PC-3 (cell line): ENCODE measurements at regions not wholly inside any gene's neighbourhood (a gene's known extent, or its start where the extent isn't known, plus 50 kb on each side); places are given as distances from the start of the nearest gene placed in this dataset.

Experiments used
- ATAC-seq: fragments of 200-7000 bp; cut with Tn5 transposase; 2 replicates; pipeline ENCODE4 v1.9.1; 2020; ENCODE audit warnings: mild to moderate bottlenecking, moderate library complexity
- BruUV-seq: library from RNA; stranded (reverse); fragments of 400-500 nt; replicated peaks from 2 replicates; lab custom pipeline; 2021; lab: Mats Ljungman, UMichigan
- CTCF ChIA-PET: fragments of 300-600 bp; sonication (Branson Sonifier 250); formaldehyde crosslinking; loops from one replicate; lab custom pipeline; 2022; ENCODE audit warnings: antibody characterized with exemption; lab: Charles Lee
- POLR2A ChIA-PET: fragments of 300-600 bp; sonication (Branson Sonifier 250); formaldehyde crosslinking; loops from one replicate; lab custom pipeline; 2022; ENCODE audit warnings: antibody characterized with exemption; ENCODE audit not compliant: unreplicated experiment; lab: Charles Lee
- DNase-seq: peaks from one replicate; pipeline ENCODE4 v3.0.0-alpha.2; 2015
- H2AFZ ChIP-seq: fragments of 300-600 bp; sonication (generic); 2 replicates; pipeline ENCODE4 v1.6.0; 2016; ENCODE audit warnings: antibody characterized with exemption, low read length
- H3F3A ChIP-seq: fragments of 300-600 bp; sonication (generic); one replicate; pipeline ENCODE4 v1.6.0; 2017; ENCODE audit warnings: antibody characterized with exemption, low read length, control low read depth, mild to moderate bottlenecking; ENCODE audit not compliant: unreplicated experiment
- H3K27ac ChIP-seq: fragments of 300-600 bp; sonication (generic); 2 replicates; pipeline ENCODE4 v1.5.1; 2016; ENCODE audit warnings: mild to moderate bottlenecking, low read length
- H3K27me3 ChIP-seq: fragments of 300-600 bp; sonication (generic); 2 replicates; pipeline ENCODE4 v1.6.1; 2016; ENCODE audit warnings: low read length, mixed read lengths
- H3K36me3 ChIP-seq: fragments of 300-600 bp; sonication (generic); 2 replicates; pipeline ENCODE4 v1.6.1; 2016; ENCODE audit warnings: low read depth, mixed run types, low read length, mixed read lengths
- H3K4me1 ChIP-seq: fragments of 300-600 bp; sonication (generic); 2 replicates; pipeline ENCODE4 v1.5.1; 2016; ENCODE audit warnings: low read length; ENCODE audit not compliant: insufficient read depth
- H3K4me2 ChIP-seq: fragments of 300-600 bp; sonication (generic); 2 replicates; pipeline ENCODE4 v1.6.0; 2016; ENCODE audit warnings: low read length
- H3K4me3 ChIP-seq: fragments of 300-600 bp; sonication (generic); 2 replicates; pipeline ENCODE4 v1.5.1; 2016; ENCODE audit warnings: mild to moderate bottlenecking, low read length, mixed read lengths
- H3K79me2 ChIP-seq: fragments of 300-600 bp; sonication (generic); 2 replicates; pipeline ENCODE4 v1.6.1; 2017; ENCODE audit warnings: low read length, mixed read lengths
- H3K9ac ChIP-seq: fragments of 300-600 bp; sonication (generic); 2 replicates; pipeline ENCODE4 v1.6.0; 2016; ENCODE audit warnings: mild to moderate bottlenecking, low read length
- H3K9me2 ChIP-seq: fragments of 300-600 bp; sonication (generic); replicated peaks from 2 replicates; pipeline ENCODE4 v1.6.1; 2016; ENCODE audit warnings: mixed run types, low read length, mixed read lengths
- H3K9me3 ChIP-seq: fragments of 300-600 bp; sonication (generic); 2 replicates; pipeline ENCODE4 v1.6.1; 2016; ENCODE audit warnings: low read length, mixed read lengths
- H4K20me1 ChIP-seq: fragments of 300-600 bp; sonication (generic); 2 replicates; pipeline ENCODE4 v1.6.1; 2016; ENCODE audit warnings: low read length, mixed read lengths
- EZH2 ChIP-seq: fragments of 300-600 bp; sonication (generic); IDR thresholded peaks from one replicate; pipeline ENCODE4 v1.6.1; 2017; ENCODE audit warnings: antibody characterized with exemption, mild to moderate bottlenecking, low read length; ENCODE audit not compliant: unreplicated experiment
- EZH2phosphoT487 ChIP-seq: fragments of 300-600 bp; sonication (generic); IDR thresholded peaks from 2 replicates; pipeline ENCODE4 v1.6.1; 2018; ENCODE audit warnings: mild to moderate bottlenecking, antibody characterized with exemption, low read length, borderline replicate concordance
- intact Hi-C: fragments of 100-400 bp; cut with micrococcal nuclease; formaldehyde crosslinking; loops from 2 replicates; pipeline ENCODE4 v1.9.0; 2023
- TF ChIP-seq, protein P1 (sequence below): fragments of 300-600 bp; sonication (generic); conservative IDR thresholded peaks from 2 replicates; pipeline ENCODE4 v1.5.1; 2017; ENCODE audit warnings: antibody characterized with exemption, low read depth, mild to moderate bottlenecking, low read length

DNA sequence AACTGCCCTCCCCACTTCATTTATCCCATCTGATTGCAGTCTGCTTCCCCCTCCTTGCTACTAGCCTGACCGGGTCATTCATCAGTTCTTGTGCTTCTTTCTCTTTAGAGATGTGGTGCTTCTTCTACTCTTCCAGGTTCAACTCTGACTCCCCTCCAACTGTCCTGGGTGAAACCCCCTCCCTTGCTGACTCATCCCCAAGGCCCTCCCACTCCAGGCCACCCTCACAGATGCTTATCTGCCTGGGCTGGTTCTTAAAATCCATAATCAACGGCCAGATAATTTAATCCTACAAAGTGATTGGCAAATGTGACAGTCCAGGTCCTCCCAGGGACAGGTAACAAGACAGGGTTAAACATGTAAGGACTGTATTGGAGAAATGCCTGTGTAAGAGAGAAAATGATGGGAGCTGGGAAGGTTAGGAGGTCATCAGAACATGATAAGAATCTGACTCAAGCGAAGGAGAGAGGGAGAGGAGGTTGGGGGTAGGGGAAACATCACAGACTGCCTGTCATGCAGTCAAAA, 182.8 kb upstream of the C1QTNF7 start:
- no peak overlapping the region for H3K9ac ChIP-seq
- CTCF ChIA-PET: no interaction called here
- ATAC-seq (no peak), DNase-seq (no peak)
- no peak overlapping the region for H3K4me2 ChIP-seq
- intact Hi-C loops: no loop called here
- POLR2A ChIA-PET: interaction anchor here (0.5 kb wide), 1 partner anchor 668 kb away, joined by 3 read pairs; no protein-coding TSS in a partner anchor
- no peak overlapping the region for H3K4me3 ChIP-seq
- H3K27me3 ChIP-seq: no peaks in the 10 kb centered on the region
- no peaks in the 10 kb centered on the region for H3K4me1 ChIP-seq
- H4K20me1 ChIP-seq: no peaks in the 10 kb centered on the region
- H3K9me2 ChIP-seq: no peaks in the 10 kb centered on the region
- H3K27ac ChIP-seq: no peak overlapping the region
- H2AFZ ChIP-seq: no peak overlapping the region
- H3K9me3 ChIP-seq: no peaks in the 10 kb centered on the region
- H3K79me2 ChIP-seq: no peaks in the 10 kb centered on the region
- no peaks in the 10 kb centered on the region for H3K36me3 ChIP-seq
- TF ChIP-seq, protein P1, sequence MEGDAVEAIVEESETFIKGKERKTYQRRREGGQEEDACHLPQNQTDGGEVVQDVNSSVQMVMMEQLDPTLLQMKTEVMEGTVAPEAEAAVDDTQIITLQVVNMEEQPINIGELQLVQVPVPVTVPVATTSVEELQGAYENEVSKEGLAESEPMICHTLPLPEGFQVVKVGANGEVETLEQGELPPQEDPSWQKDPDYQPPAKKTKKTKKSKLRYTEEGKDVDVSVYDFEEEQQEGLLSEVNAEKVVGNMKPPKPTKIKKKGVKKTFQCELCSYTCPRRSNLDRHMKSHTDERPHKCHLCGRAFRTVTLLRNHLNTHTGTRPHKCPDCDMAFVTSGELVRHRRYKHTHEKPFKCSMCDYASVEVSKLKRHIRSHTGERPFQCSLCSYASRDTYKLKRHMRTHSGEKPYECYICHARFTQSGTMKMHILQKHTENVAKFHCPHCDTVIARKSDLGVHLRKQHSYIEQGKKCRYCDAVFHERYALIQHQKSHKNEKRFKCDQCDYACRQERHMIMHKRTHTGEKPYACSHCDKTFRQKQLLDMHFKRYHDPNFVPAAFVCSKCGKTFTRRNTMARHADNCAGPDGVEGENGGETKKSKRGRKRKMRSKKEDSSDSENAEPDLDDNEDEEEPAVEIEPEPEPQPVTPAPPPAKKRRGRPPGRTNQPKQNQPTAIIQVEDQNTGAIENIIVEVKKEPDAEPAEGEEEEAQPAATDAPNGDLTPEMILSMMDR: no peak
- no peak for TF ChIP-seq EZH2phosphoT487
- TF ChIP-seq EZH2: no peak
- H3F3A ChIP-seq: no peaks in the 10 kb centered on the region
- BruUV-seq: no TSS peak

DNA sequence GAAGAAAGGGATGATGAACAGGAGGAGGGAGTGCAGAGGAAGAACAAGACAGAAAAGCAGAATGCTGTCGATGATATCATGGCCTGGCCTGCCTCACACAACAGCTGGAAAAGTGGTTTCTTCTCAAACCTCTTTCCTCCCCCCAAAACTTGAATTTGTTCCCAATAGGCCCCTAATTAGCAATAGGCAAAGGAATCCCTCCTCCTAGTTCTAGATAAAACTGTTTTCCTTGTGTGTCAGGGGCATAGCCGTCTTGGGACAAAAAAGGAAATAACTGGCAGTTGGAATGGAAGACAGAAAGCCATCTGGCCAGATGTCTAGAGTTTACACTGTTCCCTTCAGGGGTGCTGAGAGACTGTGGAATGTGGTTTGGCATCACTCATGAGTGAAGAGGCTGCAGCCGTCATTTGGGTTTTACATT, 177.8 kb upstream of the C1QTNF7 start:
- no TSS peak for BruUV-seq
- DNase-seq (no peak), ATAC-seq (no peak)
- H3K4me2 ChIP-seq: no peak overlapping the region
- no peaks in the 10 kb centered on the region for H3K9me2 ChIP-seq
- no peak overlapping the region for H2AFZ ChIP-seq
- no peaks in the 10 kb centered on the region for H4K20me1 ChIP-seq
- no peaks in the 10 kb centered on the region for H3K27me3 ChIP-seq
- H3K4me3 ChIP-seq: no peak overlapping the region
- H3K27ac ChIP-seq: no peak overlapping the region
- no peaks in the 10 kb centered on the region for H3K36me3 ChIP-seq
- no peaks in the 10 kb centered on the region for H3K79me2 ChIP-seq
- no peaks in the 10 kb centered on the region for H3K4me1 ChIP-seq
- intact Hi-C loops: no loop called here
- H3K9me3 ChIP-seq: no peaks in the 10 kb centered on the region
- H3K9ac ChIP-seq: no peak overlapping the region
- ChIA-PET POLR2A (no interaction called here), CTCF (no interaction called here)
- H3F3A ChIP-seq: no peaks in the 10 kb centered on the region
- TF ChIP-seq EZH2 (no peak), EZH2phosphoT487 (no peak)
- TF ChIP-seq, protein P1: no peak

DNA sequence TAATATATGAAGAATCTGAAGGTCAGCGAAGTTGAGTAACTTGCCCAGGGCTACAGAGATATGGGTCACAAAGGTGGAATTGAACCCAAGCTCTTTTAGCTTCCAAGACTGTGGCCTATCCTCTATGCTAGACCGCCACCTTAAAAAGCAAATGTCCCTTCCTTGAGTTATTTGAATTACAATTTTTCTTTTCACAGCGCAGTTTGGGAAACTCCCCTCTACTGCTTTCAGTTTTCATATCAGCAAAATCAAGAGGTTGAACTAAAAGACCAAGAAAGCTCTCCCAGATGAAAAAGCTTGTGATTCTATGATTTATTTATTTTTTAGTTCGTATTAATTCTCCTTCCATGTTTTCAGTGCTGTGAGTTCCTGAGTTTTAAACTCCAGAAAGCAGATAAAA, 174.5 kb upstream of the C1QTNF7 start:
- no peak for TF ChIP-seq EZH2phosphoT487
- intact Hi-C loops: no loop called here
- Histone ChIP-seq H3K9ac (no peak overlapping the region), H3K27ac (no peak overlapping the region), H2AFZ (no peak overlapping the region), H4K20me1 (no peaks in the 10 kb centered on the region), H3K9me3 (no peaks in the 10 kb centered on the region), H3K79me2 (no peaks in the 10 kb centered on the region), H3K4me3 (no peak overlapping the region), H3F3A (no peaks in the 10 kb centered on the region), H3K27me3 (no peaks in the 10 kb centered on the region), H3K36me3 (no peaks in the 10 kb centered on the region), H3K4me2 (no peak overlapping the region), H3K9me2 (no peaks in the 10 kb centered on the region), H3K4me1 (no peaks in the 10 kb centered on the region)
- DNase-seq (no peak), ATAC-seq (no peak)
- CTCF ChIA-PET: no interaction called here
- no TSS peak for BruUV-seq
- POLR2A ChIA-PET: no interaction called here
